ENCODE measurements at regions not wholly inside any gene's neighbourhood (a gene's known extent, or its start where the extent isn't known, plus 50 kb on each side); places are given as distances from the start of the nearest gene placed in this dataset.

GRCh38 chr11:70495351-70496310 lies 97.3 kb downstream of the CTTN start:
- Mint-ChIP-seq H3K27me3 (ENCODE audit: low read depth) (peaks cover 8% of the 10 kb centered on the region), H3K27ac (no peak overlapping the region), H3K9me3 (peaks cover 3% of the 10 kb centered on the region), H3K36me3 (ENCODE audit: low read depth) (peaks cover 3% of the 10 kb centered on the region), H3K4me1 (no peaks in the 10 kb centered on the region), H3K4me3 (no peak overlapping the region)
- TF ChIP-seq, protein P1, sequence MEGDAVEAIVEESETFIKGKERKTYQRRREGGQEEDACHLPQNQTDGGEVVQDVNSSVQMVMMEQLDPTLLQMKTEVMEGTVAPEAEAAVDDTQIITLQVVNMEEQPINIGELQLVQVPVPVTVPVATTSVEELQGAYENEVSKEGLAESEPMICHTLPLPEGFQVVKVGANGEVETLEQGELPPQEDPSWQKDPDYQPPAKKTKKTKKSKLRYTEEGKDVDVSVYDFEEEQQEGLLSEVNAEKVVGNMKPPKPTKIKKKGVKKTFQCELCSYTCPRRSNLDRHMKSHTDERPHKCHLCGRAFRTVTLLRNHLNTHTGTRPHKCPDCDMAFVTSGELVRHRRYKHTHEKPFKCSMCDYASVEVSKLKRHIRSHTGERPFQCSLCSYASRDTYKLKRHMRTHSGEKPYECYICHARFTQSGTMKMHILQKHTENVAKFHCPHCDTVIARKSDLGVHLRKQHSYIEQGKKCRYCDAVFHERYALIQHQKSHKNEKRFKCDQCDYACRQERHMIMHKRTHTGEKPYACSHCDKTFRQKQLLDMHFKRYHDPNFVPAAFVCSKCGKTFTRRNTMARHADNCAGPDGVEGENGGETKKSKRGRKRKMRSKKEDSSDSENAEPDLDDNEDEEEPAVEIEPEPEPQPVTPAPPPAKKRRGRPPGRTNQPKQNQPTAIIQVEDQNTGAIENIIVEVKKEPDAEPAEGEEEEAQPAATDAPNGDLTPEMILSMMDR (IDR thresholded peaks at IDR 0.05; ENCODE audit: unreplicated experiment in 3 of 3), result no peak

DNA sequence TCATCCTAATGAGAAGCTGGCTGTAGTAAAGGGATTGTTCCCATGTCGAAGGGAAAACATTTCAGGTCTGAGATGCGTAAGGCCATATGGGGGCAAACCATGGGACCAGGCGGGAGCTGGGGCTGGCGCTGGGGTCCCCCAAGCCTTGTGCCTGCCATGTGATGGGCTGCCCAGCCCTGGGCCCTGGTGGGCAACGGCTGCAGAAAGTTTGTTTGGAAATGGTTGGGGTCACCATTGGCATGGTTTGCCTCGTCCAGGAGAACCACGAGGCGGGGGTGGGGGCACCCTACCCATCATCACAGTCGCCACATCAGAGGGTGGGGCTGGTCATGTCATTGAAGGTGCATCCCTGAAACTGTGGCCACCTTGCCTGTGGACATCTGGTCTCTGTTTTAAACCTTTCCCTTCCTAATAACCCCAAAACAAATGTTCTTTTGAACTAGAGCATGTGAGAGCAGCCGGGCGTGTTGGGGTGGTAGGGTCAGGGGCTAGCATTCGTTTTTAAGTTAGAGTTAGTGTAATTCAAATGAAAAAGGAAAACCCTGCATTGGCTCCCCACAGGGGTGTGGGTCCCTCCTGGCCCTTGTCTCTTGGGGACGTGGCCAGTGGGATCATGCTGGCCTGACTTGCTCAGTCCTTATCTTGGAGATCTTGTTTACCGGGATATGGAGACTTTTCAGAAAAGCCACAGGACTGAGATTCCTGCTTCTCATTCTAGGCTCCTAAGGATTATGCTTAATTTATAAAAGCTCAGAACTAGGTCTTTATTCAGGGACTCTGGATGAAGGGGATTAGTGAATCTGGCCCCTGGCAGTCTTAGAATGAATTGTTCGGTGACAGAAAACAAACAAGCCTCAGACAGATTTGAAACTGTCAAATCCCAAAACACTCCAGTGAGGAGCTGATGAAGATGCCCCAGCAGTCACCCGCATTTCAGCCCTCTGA lies 98.5 kb downstream of the CTTN start:
- H3K27ac Mint-ChIP-seq, result no peak overlapping the region
- H3K4me1 Mint-ChIP-seq, result no peaks in the 10 kb centered on the region
- no peaks in the 10 kb centered on the region for H3K36me3 Mint-ChIP-seq (ENCODE audit: low read depth)
- TF ChIP-seq, protein P1 (IDR thresholded peaks at IDR 0.05; ENCODE audit: unreplicated experiment in 3 of 3), result no peak
- H3K9me3 Mint-ChIP-seq, result no peaks in the 10 kb centered on the region
- no peak overlapping the region for H3K4me3 Mint-ChIP-seq
- peaks cover 8% of the 10 kb centered on the region for H3K27me3 Mint-ChIP-seq (ENCODE audit: low read depth)

DNA sequence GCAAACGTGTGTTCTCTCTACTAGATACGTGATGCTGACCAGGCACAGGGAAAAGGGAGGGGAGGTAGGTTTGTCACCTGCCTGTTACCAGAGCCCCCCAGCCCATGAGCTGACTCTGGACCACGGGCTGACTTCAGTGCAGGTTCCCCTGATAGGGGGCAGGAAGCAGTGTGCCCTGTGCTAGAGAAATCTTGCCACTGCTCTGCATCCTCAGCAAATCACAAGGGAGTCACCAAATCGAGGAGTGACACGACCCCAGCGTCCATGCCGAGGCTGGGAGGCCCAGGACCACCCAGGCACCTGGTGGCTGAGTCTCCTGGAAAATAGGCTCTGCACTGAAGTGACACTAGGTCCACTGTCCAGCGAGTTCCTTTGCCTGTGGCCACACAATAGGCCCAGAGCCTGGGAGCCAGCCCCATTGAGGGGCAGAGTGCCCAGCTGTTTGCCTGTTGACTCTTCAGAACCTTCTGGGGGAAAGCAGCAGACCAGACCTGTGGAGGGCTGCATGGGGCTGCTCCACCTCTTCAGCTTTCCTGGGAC lies 99.3 kb downstream of the CTTN start:
- Mint-ChIP-seq H3K27me3 (ENCODE audit: low read depth) (peaks cover 8% of the 10 kb centered on the region), H3K27ac (no peak overlapping the region)

DNA sequence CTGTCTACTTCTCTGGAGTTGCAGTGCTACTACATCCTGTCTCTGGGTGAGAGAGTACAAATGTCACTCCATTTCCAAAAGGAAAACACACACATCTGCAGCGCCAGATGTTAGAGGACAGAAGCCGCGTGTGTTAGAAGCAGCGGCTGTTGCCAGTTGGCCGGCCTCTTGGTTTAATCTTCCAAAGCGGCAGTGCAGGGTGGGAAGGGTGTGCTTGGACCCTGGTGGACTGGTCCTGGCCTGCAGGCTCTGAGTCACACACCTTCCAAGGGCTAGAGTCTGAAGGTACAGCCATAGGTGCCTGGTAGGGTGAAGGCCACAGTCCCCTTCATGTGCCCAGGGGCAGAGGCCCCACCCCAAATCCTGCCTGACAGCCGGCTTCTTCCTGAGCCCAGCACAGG lies 99.8 kb downstream of the CTTN start:
- Mint-ChIP-seq H3K4me1 (no peaks in the 10 kb centered on the region), H3K27me3 (ENCODE audit: low read depth) (peaks cover 12% of the 10 kb centered on the region), H3K9me3 (no peaks in the 10 kb centered on the region), H3K27ac (no peak overlapping the region), H3K4me3 (no peak overlapping the region), H3K36me3 (ENCODE audit: low read depth) (no peaks in the 10 kb centered on the region)
- TF ChIP-seq, protein P1 (IDR thresholded peaks at IDR 0.05; ENCODE audit: unreplicated experiment in 3 of 3), result no peak

More for the DNA sequence above, 99.3 kb downstream of the CTTN start:
- H3K9me3 Mint-ChIP-seq, result no peaks in the 10 kb centered on the region
- no peaks in the 10 kb centered on the region for H3K4me1 Mint-ChIP-seq
- TF ChIP-seq, protein P1 (IDR thresholded peaks at IDR 0.05; ENCODE audit: unreplicated experiment in 3 of 3), result no peak
- H3K4me3 Mint-ChIP-seq, result no peak overlapping the region
- H3K36me3 Mint-ChIP-seq (ENCODE audit: low read depth), result no peaks in the 10 kb centered on the region

- peaks cover 12% of the 10 kb centered on the region for H3K27me3 Mint-ChIP-seq (ENCODE audit: low read depth)
- no peak overlapping the region for H3K27ac Mint-ChIP-seq
- no peak overlapping the region for H3K4me3 Mint-ChIP-seq
- H3K4me1 Mint-ChIP-seq, result peaks cover 6% of the 10 kb centered on the region
- TF ChIP-seq, protein P1 (IDR thresholded peaks at IDR 0.05; ENCODE audit: unreplicated experiment in 3 of 3), result no peak
- no peaks in the 10 kb centered on the region for H3K36me3 Mint-ChIP-seq (ENCODE audit: low read depth)
- H3K9me3 Mint-ChIP-seq, result no peaks in the 10 kb centered on the region
Observed at GRCh38 chr11:70498976-70499801, 100.9 kb downstream of the CTTN start.

Measured in nephron (organoid).